ENCODE measurements at regions not wholly inside any gene's neighbourhood (a gene's known extent, or its start where the extent isn't known, plus 50 kb on each side); places are given as distances from the start of the nearest gene placed in this dataset.

DNA sequence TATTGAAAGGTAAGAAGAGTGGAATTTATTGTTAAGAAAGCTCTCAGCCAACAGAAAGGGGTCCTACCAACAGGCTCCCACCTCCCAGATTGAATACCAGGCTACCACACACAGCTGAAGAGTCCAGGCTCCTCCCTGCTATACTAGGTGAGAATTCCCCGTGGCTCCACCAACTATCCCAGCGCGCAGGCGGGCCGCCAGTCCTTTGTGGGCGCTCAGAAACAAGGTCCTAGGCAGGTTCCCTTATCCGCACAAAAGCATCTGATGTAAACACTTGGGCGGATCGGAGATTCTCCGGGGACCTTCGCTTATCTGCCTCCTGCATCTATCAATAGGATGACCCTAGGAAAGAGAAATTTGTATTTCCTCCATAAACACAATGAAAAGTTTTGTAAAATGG lies 423.9 kb upstream of the ADGRL4 start:
- TF ChIP-seq, protein P1, sequence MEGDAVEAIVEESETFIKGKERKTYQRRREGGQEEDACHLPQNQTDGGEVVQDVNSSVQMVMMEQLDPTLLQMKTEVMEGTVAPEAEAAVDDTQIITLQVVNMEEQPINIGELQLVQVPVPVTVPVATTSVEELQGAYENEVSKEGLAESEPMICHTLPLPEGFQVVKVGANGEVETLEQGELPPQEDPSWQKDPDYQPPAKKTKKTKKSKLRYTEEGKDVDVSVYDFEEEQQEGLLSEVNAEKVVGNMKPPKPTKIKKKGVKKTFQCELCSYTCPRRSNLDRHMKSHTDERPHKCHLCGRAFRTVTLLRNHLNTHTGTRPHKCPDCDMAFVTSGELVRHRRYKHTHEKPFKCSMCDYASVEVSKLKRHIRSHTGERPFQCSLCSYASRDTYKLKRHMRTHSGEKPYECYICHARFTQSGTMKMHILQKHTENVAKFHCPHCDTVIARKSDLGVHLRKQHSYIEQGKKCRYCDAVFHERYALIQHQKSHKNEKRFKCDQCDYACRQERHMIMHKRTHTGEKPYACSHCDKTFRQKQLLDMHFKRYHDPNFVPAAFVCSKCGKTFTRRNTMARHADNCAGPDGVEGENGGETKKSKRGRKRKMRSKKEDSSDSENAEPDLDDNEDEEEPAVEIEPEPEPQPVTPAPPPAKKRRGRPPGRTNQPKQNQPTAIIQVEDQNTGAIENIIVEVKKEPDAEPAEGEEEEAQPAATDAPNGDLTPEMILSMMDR (IDR thresholded peaks at IDR 0.05 in 4 of 5, conservative IDR thresholded peaks at IDR 0.05 in 1 of 5) = no peak
- TF ChIP-seq POLR2A (IDR thresholded peaks at IDR 0.05) = no peak
